Thoracic aorta (tissue), 2 donors: ENCODE measurements at regions not wholly inside any gene's neighbourhood (a gene's known extent, or its start where the extent isn't known, plus 50 kb on each side); places are given as distances from the start of the nearest gene placed in this dataset.

ENCODE experiments used
- ATAC-seq: fragments of 150-250 bp; one replicate; pipeline ENCODE4 v1.8.0; 2017; ENCODE audit warnings: low read depth; ENCODE audit not compliant: insufficient number of reproducible peaks, low FRiP score
- DNase-seq: peaks from one replicate; pipeline ENCODE4 v3.0.0-alpha.2; 2020; ENCODE audit warnings: low spot score
- H3K27ac ChIP-seq, 2 donors: fragments of 200-600 bp; sonication (generic); 1 replicate in 1 of 2; 2 replicates in 1 of 2; pipeline ENCODE4 v1.5.1; 2016; ENCODE audit warnings: mild to moderate bottlenecking in 2 of 2, moderate library complexity in 2 of 2
- H3K27me3 ChIP-seq: fragments of 200-600 bp; sonication (generic); replicated peaks from 2 replicates; pipeline ENCODE4 v1.6.0; 2016; ENCODE audit warnings: mild to moderate bottlenecking; ENCODE audit not compliant: insufficient read depth
- H3K36me3 ChIP-seq: fragments of 200-600 bp; sonication (generic); one replicate; pipeline ENCODE4 v1.5.1; 2016
- H3K4me1 ChIP-seq, 2 donors: fragments of 200-600 bp; sonication (generic); 1 replicate in 1 of 2; 2 replicates in 1 of 2; pipeline versions ENCODE4 v1.5.1 to v1.6.0; 2016; ENCODE audit warnings: low read depth in 2 of 2, mild to moderate bottlenecking in 1 of 2; ENCODE audit not compliant: control insufficient read depth in 1 of 2
- H3K4me3 ChIP-seq: fragments of 200-600 bp; sonication (generic); 2 replicates; pipeline ENCODE4 v1.5.1; 2016; ENCODE audit warnings: mild to moderate bottlenecking
- H3K9me3 ChIP-seq: fragments of 200-600 bp; sonication (generic); 2 replicates; pipeline ENCODE4 v1.5.1; 2016
- TF ChIP-seq, protein P1 (sequence below): fragments of 200-600 bp; sonication (generic); IDR thresholded peaks from one replicate; pipeline ENCODE4 v1.5.1; 2019; ENCODE audit warnings: antibody characterized with exemption

DNA sequence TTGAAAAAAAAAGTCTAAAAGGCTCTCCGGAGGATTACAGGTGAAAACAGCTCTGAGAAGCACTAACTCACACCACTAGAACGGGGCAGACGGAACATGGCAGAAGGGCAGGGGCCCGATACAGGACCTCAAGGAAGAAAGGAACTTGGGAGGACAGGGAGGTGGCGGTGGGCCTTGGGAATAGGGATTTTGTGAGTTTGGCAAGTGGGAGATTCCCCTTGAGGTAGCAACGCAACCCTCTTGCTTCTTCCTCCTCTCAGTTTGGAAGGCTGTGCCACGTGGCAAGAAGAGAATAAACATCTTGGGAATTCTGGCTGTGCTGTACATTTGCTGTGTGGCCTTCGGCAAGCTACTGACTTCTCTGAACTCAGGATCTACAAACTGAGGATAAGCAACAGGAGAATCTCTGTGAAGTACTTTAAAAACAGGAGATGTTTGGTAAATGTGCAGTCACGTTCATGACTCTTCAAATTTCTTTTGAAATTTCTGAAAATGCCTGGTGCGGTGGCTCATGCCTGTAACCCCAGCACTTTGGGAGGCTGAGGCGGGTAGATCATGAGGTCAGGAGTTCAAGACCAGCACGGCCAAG, 220.8 kb downstream of the BCAS1 start:
- Histone ChIP-seq H3K4me1 (no peaks in the 10 kb centered on the region), H3K4me3 (no peak overlapping the region), H3K9me3 (no peaks in the 10 kb centered on the region), H3K27ac (no peak overlapping the region), H3K36me3 (no peaks in the 10 kb centered on the region), H3K27me3 (no peaks in the 10 kb centered on the region)
- DNase-seq (no peak), ATAC-seq (no peak)
- TF ChIP-seq, protein P1, sequence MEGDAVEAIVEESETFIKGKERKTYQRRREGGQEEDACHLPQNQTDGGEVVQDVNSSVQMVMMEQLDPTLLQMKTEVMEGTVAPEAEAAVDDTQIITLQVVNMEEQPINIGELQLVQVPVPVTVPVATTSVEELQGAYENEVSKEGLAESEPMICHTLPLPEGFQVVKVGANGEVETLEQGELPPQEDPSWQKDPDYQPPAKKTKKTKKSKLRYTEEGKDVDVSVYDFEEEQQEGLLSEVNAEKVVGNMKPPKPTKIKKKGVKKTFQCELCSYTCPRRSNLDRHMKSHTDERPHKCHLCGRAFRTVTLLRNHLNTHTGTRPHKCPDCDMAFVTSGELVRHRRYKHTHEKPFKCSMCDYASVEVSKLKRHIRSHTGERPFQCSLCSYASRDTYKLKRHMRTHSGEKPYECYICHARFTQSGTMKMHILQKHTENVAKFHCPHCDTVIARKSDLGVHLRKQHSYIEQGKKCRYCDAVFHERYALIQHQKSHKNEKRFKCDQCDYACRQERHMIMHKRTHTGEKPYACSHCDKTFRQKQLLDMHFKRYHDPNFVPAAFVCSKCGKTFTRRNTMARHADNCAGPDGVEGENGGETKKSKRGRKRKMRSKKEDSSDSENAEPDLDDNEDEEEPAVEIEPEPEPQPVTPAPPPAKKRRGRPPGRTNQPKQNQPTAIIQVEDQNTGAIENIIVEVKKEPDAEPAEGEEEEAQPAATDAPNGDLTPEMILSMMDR: no peak

DNA sequence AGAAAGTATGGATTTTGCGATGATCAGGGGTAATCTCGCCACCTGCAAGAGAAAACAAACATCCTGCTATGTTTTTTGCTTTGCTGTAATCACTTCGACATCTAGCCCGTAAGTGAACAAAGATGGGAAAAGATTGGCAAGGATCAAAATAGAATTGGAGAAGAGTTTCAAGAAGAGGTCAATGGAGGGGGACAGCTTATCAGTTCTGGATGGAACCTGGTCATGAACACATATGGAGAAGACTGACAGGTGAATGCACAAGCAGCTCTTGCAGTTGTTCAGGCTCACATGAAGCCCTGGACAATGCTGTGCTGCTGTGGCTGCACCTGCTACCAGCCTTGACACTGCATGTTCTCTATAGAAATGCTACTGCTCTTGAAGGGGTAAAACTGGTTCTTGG, 222.1 kb downstream of the BCAS1 start:
- no peaks in the 10 kb centered on the region for H3K36me3 ChIP-seq
- H3K27me3 ChIP-seq: no peaks in the 10 kb centered on the region

DNA sequence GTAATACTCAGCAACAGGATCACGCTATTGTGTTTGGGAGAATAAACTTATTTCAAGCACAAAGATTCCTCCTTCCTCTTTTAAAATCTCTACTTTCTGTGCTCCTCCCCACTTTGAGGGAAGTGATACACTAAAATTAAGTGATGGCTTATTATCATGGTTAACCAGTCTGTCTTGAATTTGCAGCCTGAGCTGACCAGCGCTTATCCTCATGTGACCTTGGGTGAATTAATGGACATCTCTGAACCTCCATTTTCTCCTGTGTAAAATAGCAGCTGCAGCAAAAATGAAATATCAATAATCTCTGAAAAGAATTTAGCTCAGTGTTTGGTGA, 222.6 kb downstream of the BCAS1 start:
- Histone ChIP-seq H3K27me3 (no peaks in the 10 kb centered on the region), H3K4me1 (no peaks in the 10 kb centered on the region), H3K4me3 (no peak overlapping the region), H3K9me3 (no peaks in the 10 kb centered on the region), H3K36me3 (no peaks in the 10 kb centered on the region), H3K27ac (no peak overlapping the region)
- TF ChIP-seq, protein P1: no peak
- no peak for DNase-seq
- no peak for ATAC-seq

More for the DNA sequence above, 222.1 kb downstream of the BCAS1 start:
- H3K9me3 ChIP-seq: no peaks in the 10 kb centered on the region
- TF ChIP-seq, protein P1: no peak
- ATAC-seq (no peak), DNase-seq (no peak)
- H3K4me3 ChIP-seq: no peak overlapping the region
- H3K4me1 ChIP-seq: no peaks in the 10 kb centered on the region
- no peak overlapping the region for H3K27ac ChIP-seq

DNA sequence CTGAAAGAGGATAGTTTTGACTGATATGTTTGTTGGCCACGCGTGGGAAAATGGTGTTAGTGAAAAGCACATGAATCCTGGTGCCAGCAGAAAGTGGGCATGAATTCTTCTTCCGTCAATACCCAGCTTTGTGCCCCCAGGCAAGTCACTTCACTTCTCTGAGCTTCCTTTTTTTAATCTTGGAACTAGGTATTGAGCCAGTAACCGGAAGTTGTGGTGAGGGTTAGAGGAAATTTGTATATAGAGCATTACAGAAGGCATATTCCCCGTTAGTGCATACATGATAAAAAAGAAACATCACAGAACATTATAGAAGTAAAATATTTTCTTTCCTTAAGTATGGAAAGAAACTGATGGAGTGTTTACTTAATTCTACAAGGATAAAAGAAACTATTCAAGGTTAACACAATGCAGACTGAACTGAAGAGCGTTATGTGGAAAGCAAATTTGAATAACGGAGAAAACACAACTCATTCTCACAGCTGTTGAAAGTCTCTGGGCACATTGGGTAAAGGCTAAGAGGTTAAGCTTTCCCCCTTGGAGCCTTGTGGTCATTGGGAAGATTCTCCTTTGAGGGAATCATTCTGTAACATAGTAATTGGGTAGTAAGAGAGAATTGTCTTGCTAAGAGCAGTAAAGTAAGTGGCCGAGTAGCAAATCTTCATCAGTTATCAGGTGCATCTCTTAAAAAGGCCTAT, 223.1 kb downstream of the BCAS1 start:
- no peaks in the 10 kb centered on the region for H3K4me1 ChIP-seq
- no peak overlapping the region for H3K4me3 ChIP-seq
- H3K9me3 ChIP-seq: no peaks in the 10 kb centered on the region
- no peaks in the 10 kb centered on the region for H3K36me3 ChIP-seq
- TF ChIP-seq, protein P1: no peak
- DNase-seq: no peak
- no peaks in the 10 kb centered on the region for H3K27me3 ChIP-seq
- H3K27ac ChIP-seq: no peak overlapping the region
- ATAC-seq: no peak

DNA sequence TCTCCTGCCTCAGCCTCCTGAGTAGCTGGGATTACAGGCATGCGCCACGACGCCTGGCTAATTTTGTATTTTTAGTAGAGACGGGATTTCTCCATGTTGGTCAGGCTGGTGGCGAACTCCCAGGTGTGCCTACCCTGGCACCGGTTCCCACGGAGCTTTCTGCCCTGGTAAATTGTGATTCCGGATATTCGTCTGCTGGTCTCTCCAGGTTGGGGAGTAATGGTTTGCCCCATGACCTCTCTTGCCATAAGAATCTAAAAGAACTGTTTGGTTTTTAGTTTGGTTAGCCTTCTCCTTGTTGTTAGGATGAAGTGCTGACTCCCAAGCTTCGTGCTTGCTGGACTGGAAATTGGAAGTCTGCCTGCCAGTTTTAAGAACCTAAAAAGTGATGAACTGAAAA, 223.8 kb downstream of the BCAS1 start:
- H3K36me3 ChIP-seq: no peaks in the 10 kb centered on the region
- H3K27me3 ChIP-seq: no peaks in the 10 kb centered on the region
- DNase-seq: no peak
- H3K4me1 ChIP-seq: no peaks in the 10 kb centered on the region
- TF ChIP-seq, protein P1: no peak
- no peak overlapping the region for H3K27ac ChIP-seq
- no peak overlapping the region for H3K4me3 ChIP-seq
- H3K9me3 ChIP-seq: no peaks in the 10 kb centered on the region
- no peak for ATAC-seq
